Adipocyte (in vitro differentiated cells): ENCODE measurements at regions not wholly inside any gene's neighbourhood (a gene's known extent, or its start where the extent isn't known, plus 50 kb on each side); places are given as distances from the start of the nearest gene placed in this dataset.

Source experiments
- DNase-seq: peaks from one replicate; pipeline ENCODE4 v3.0.0-alpha.2; 2015; ENCODE audit warnings: low read depth
- H3K27me3 ChIP-seq: replicated peaks from 2 replicates; pipeline ENCODE4 v1.7.0; 2013; ENCODE audit warnings: mild to moderate bottlenecking, low read length, moderate library complexity; ENCODE audit not compliant: control insufficient read depth, insufficient read depth
- H3K36me3 ChIP-seq: 2 replicates; pipeline ENCODE4 v1.7.0; 2013; ENCODE audit warnings: low read length, mild to moderate bottlenecking, moderate library complexity; ENCODE audit not compliant: control insufficient read depth, insufficient read depth, severe bottlenecking
- H3K4me1 ChIP-seq: 2 replicates; pipeline ENCODE4 v1.7.0; 2013; ENCODE audit warnings: mild to moderate bottlenecking, low read length, moderate library complexity; ENCODE audit not compliant: control insufficient read depth, insufficient read depth
- H3K4me3 ChIP-seq: 2 replicates; pipeline ENCODE4 v1.7.0; 2013; ENCODE audit warnings: mild to moderate bottlenecking, low read length, moderate library complexity
- H3K9ac ChIP-seq: 2 replicates; pipeline ENCODE4 v1.7.0; 2013; ENCODE audit warnings: mild to moderate bottlenecking, low read length, moderate library complexity
- H3K9me3 ChIP-seq: 2 replicates; pipeline ENCODE4 v1.7.0; 2013; ENCODE audit warnings: mild to moderate bottlenecking, low read length, moderate library complexity; ENCODE audit not compliant: control insufficient read depth

GRCh38 chr4:20603671-20604313 is 96.5 kb upstream of the PACRGL start:
- Histone ChIP-seq H3K9me3 (no peaks in the 10 kb centered on the region), H3K27me3 (no peaks in the 10 kb centered on the region), H3K9ac (peak overlapping the region; percentile 10), H3K4me1 (peaks cover 24% of the 10 kb centered on the region), H3K36me3 (peaks cover 2% of the 10 kb centered on the region), H3K4me3 (peak overlapping the region; percentile 10)
- DNase-seq = peak; percentile 87

DNA sequence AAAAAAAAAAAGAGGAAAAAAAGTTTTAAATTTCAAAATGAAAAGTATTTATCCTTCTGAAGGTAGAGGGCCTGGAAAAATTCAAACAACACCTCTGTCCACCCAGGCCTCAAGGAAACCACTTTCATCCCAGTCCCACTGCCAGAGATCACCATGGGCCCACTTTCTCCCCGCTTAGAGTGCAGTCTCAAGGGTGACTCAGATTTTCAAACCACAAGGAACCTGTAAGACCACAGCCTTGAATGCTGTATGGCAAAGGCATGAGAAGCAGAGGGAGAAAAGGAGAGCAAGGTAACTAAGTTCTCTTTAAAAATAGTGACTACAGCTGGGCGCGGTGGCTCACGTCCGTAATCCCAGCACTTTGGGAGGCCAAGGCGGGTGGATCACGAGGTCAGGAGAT is 87.9 kb upstream of the PACRGL start:
- H3K4me3 ChIP-seq = no peak overlapping the region
- H3K36me3 ChIP-seq = peaks cover 3% of the 10 kb centered on the region
- no peak for DNase-seq
- no peaks in the 10 kb centered on the region for H3K9me3 ChIP-seq
- H3K27me3 ChIP-seq = no peaks in the 10 kb centered on the region
- no peak overlapping the region for H3K9ac ChIP-seq
- peaks cover 12% of the 10 kb centered on the region for H3K4me1 ChIP-seq

GRCh38 chr4:20614816-20615215 is 85.4 kb upstream of the PACRGL start:
- Histone ChIP-seq H3K9me3 (no peaks in the 10 kb centered on the region), H3K36me3 (peaks cover 3% of the 10 kb centered on the region), H3K4me3 (no peak overlapping the region), H3K9ac (no peak overlapping the region), H3K4me1 (peaks cover 27% of the 10 kb centered on the region), H3K27me3 (no peaks in the 10 kb centered on the region)
- no peak for DNase-seq

- Histone ChIP-seq H3K4me1 (peaks cover 27% of the 10 kb centered on the region), H3K36me3 (no peaks in the 10 kb centered on the region), H3K9ac (no peak overlapping the region), H3K9me3 (no peaks in the 10 kb centered on the region), H3K4me3 (no peak overlapping the region), H3K27me3 (no peaks in the 10 kb centered on the region)
- no peak for DNase-seq
Observed at GRCh38 chr4:20615486-20616260, 84.6 kb upstream of the PACRGL start.

- no peak overlapping the region for H3K9ac ChIP-seq
- H3K27me3 ChIP-seq = no peaks in the 10 kb centered on the region
- H3K4me1 ChIP-seq = peaks cover 27% of the 10 kb centered on the region
- no peak for DNase-seq
- H3K4me3 ChIP-seq = no peak overlapping the region
- H3K36me3 ChIP-seq = no peaks in the 10 kb centered on the region
- H3K9me3 ChIP-seq = no peaks in the 10 kb centered on the region
Observed at GRCh38 chr4:20616313-20616712, 83.9 kb upstream of the PACRGL start.

DNA sequence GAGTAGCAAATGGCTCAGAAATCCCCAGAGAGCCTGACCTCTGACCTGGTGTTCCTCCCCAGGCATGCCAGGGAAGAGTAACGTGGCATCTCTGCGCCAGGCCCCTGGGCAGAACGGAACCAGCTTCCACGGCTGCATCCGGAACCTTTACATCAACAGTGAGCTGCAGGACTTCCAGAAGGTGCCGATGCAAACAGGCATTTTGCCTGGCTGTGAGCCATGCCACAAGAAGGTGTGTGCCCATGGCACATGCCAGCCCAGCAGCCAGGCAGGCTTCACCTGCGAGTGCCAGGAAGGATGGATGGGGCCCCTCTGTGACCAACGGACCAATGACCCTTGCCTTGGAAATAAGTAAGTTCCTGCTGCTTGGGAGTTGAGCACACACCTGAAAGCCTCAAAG is 83.4 kb upstream of the PACRGL start:
- no peaks in the 10 kb centered on the region for H3K9me3 ChIP-seq
- H3K9ac ChIP-seq = no peak overlapping the region
- no peak for DNase-seq
- H3K4me3 ChIP-seq = no peak overlapping the region
- no peaks in the 10 kb centered on the region for H3K36me3 ChIP-seq
- H3K4me1 ChIP-seq = peaks cover 28% of the 10 kb centered on the region
- no peaks in the 10 kb centered on the region for H3K27me3 ChIP-seq

GRCh38 chr4:20617678-20618396 is 82.4 kb upstream of the PACRGL start:
- Histone ChIP-seq H3K27me3 (no peaks in the 10 kb centered on the region), H3K9me3 (no peaks in the 10 kb centered on the region), H3K4me1 (peaks cover 33% of the 10 kb centered on the region), H3K4me3 (no peak overlapping the region), H3K36me3 (no peaks in the 10 kb centered on the region), H3K9ac (peak overlapping the region; percentile 26)
- DNase-seq = no peak

GRCh38 chr4:20618731-20619130 is 81.5 kb upstream of the PACRGL start:
- H3K36me3 ChIP-seq = no peaks in the 10 kb centered on the region
- no peaks in the 10 kb centered on the region for H3K27me3 ChIP-seq
- peaks cover 33% of the 10 kb centered on the region for H3K4me1 ChIP-seq
- no peak overlapping the region for H3K4me3 ChIP-seq
- DNase-seq = no peak
- H3K9me3 ChIP-seq = no peaks in the 10 kb centered on the region
- peak overlapping the region; percentile 26 for H3K9ac ChIP-seq

GRCh38 chr4:20621476-20621875 is 78.8 kb upstream of the PACRGL start:
- H3K4me1 ChIP-seq = peaks cover 44% of the 10 kb centered on the region
- H3K9ac ChIP-seq = no peak overlapping the region
- H3K9me3 ChIP-seq = no peaks in the 10 kb centered on the region
- peak overlapping the region; percentile 2 for H3K4me3 ChIP-seq
- DNase-seq = no peak
- no peaks in the 10 kb centered on the region for H3K27me3 ChIP-seq
- H3K36me3 ChIP-seq = no peaks in the 10 kb centered on the region

- no peak overlapping the region for H3K9ac ChIP-seq
- no peaks in the 10 kb centered on the region for H3K36me3 ChIP-seq
- H3K27me3 ChIP-seq = no peaks in the 10 kb centered on the region
- no peak overlapping the region for H3K4me3 ChIP-seq
- H3K9me3 ChIP-seq = no peaks in the 10 kb centered on the region
- H3K4me1 ChIP-seq = peaks cover 41% of the 10 kb centered on the region
- DNase-seq = no peak
Observed at GRCh38 chr4:20622701-20623100, 77.6 kb upstream of the PACRGL start.

- Histone ChIP-seq H3K9ac (peak overlapping the region; percentile 0), H3K36me3 (no peaks in the 10 kb centered on the region), H3K27me3 (no peaks in the 10 kb centered on the region), H3K4me3 (no peak overlapping the region), H3K4me1 (peaks cover 28% of the 10 kb centered on the region), H3K9me3 (no peaks in the 10 kb centered on the region)
- DNase-seq = no peak
Observed at GRCh38 chr4:20623939-20624338, 76.3 kb upstream of the PACRGL start.
